Psoas muscle (tissue), 7 donors: ENCODE measurements at regions not wholly inside any gene's neighbourhood (a gene's known extent, or its start where the extent isn't known, plus 50 kb on each side); places are given as distances from the start of the nearest gene placed in this dataset.
"Not testable (repeated sequence)": the region's sequence is repeated elsewhere in the genome, so short reads cannot be mapped to it uniquely, and the experiment has no call there.

ENCODE experiments used
- ATAC-seq, 4 donors: fragments of 200-7000 bp; cut with Tn5 transposase; one replicate each; pipeline ENCODE4 v1.9.1; 2020; ENCODE audit warnings: moderate library complexity in 3 of 4, mild to moderate bottlenecking in 2 of 4
- DNase-seq, 2 donors: peaks; one replicate each; pipeline ENCODE4 v3.0.0-alpha.2; 2020
- H3K27ac ChIP-seq: fragments of 200-600 bp; one replicate; pipeline ENCODE4 v1.8.0; 2022
- H3K27me3 ChIP-seq, 3 donors: fragments of 200-600 bp in 1 of 3; one replicate each; pipeline versions ENCODE4 v1.6.1 to v1.8.0; 2013 to 2022; ENCODE audit warnings: low read length in 2 of 3, mild to moderate bottlenecking in 2 of 3, moderate library complexity in 1 of 3; ENCODE audit not compliant: insufficient read depth in 3 of 3
- H3K36me3 ChIP-seq, 2 donors: fragments of 200-600 bp in 1 of 2; one replicate each; pipeline versions ENCODE4 v1.6.1 to v1.8.0; 2013 to 2022; ENCODE audit warnings: low read depth in 1 of 2, mild to moderate bottlenecking in 1 of 2, moderate library complexity in 1 of 2; ENCODE audit not compliant: insufficient read depth in 1 of 2
- H3K4me1 ChIP-seq: fragments of 200-600 bp; one replicate; pipeline ENCODE4 v1.8.0; 2022
- H3K4me3 ChIP-seq: fragments of 200-600 bp; one replicate; pipeline ENCODE4 v1.8.0; 2022; ENCODE audit warnings: mild to moderate bottlenecking
- H3K9me3 ChIP-seq: fragments of 200-600 bp; one replicate; pipeline ENCODE4 v1.8.0; 2022
- CTCF ChIP-seq: fragments of 200-600 bp; IDR thresholded peaks from one replicate; pipeline ENCODE4 v1.8.0; 2022; ENCODE audit warnings: antibody characterized with exemption
- WGBS, 3 donors: extraction: QIAGEN DNeasy Blood & Tissue Kit; methylation state at CpG; one replicate each; pipeline versions ENCODE4 v1.1.6 to v1.1.7; 2013; 5-methylcytosine and 5-hydroxymethylcytosine counted together
- intact Hi-C, 2 donors: fragments of 100-400 bp; cut with DNase I; formaldehyde crosslinking; loops; one replicate each; pipeline versions ENCODE4 v1.11.0 to v1.14.2; 2022
- donor health status: healthy with polysubstance abuse.
- donor health status: DM: no; HTN: no; CAD: no; lungs with moderate emphysema.
- donor health status: Bipolar disorder and iron deficiency.
- donor health status: healthy.
- donor health status: DM: yes; HTN: yes; CAD: no.
- donor health status: DM: no; HTN: no; CAD: no.
- donor health status: DM: yes; HTN: yes; CAD: no.

GRCh38 chr9:27817747-27818146, 244.5 kb upstream of the C9orf72 start:
- WGBS, 3 donors: 74 to 84% (median 81%) methylated on average over 3 of the region's 3 CpGs
- ATAC-seq (no peak), DNase-seq (no peak)
- intact Hi-C loops: no loop called here
- Histone ChIP-seq H3K36me3 (no peaks in the 10 kb centered on the region), H3K4me3 (no peak overlapping the region), H3K4me1 (no peaks in the 10 kb centered on the region), H3K9me3 (no peaks in the 10 kb centered on the region), H3K27ac (no peak overlapping the region), H3K27me3 (no peaks in the 10 kb centered on the region)
- no peak for TF ChIP-seq CTCF

- Histone ChIP-seq H3K27ac (no peak overlapping the region), H3K9me3 (no peaks in the 10 kb centered on the region), H3K4me3 (no peak overlapping the region), H3K4me1 (no peaks in the 10 kb centered on the region), H3K27me3 (no peaks in the 10 kb centered on the region), H3K36me3 (no peaks in the 10 kb centered on the region)
- DNase-seq: no peak
- intact Hi-C loops: no loop called here
- no peak for ATAC-seq
- TF ChIP-seq CTCF: no peak
- 92 to 95% (median 94%) methylated on average over 7 of the region's 7 CpGs for WGBS, 3 donors
Observed at GRCh38 chr9:27818348-27818747, 245.1 kb upstream of the C9orf72 start.

- no peaks in the 10 kb centered on the region for H3K4me1 ChIP-seq
- no peak overlapping the region for H3K27ac ChIP-seq
- intact Hi-C loops: no loop called here
- WGBS, 3 donors: 77 to 81% (median 79%) methylated on average over 4 of the region's 4 CpGs
- H3K9me3 ChIP-seq: no peaks in the 10 kb centered on the region
- H3K36me3 ChIP-seq: no peaks in the 10 kb centered on the region
- no peak for TF ChIP-seq CTCF
- no peaks in the 10 kb centered on the region for H3K27me3 ChIP-seq
- no peak for ATAC-seq
- no peak overlapping the region for H3K4me3 ChIP-seq
- DNase-seq: no peak
Observed at GRCh38 chr9:27828908-27829307, 255.6 kb upstream of the C9orf72 start.

GRCh38 chr9:27829621-27830020, 256.3 kb upstream of the C9orf72 start:
- intact Hi-C loops: no loop called here
- 40 to 48% (median 46%) methylated on average over 1 of the region's 1 CpG for WGBS, 3 donors
- DNase-seq (no peak), ATAC-seq (no peak)
- Histone ChIP-seq H3K4me1 (no peaks in the 10 kb centered on the region), H3K27ac (no peak overlapping the region), H3K4me3 (no peak overlapping the region), H3K27me3 (no peaks in the 10 kb centered on the region), H3K36me3 (no peaks in the 10 kb centered on the region), H3K9me3 (no peaks in the 10 kb centered on the region)
- TF ChIP-seq CTCF: no peak

- H3K36me3 ChIP-seq, H3K9me3 ChIP-seq, H3K27me3 ChIP-seq, H3K27ac ChIP-seq, ATAC-seq, H3K4me1 ChIP-seq, intact Hi-C loops, H3K4me3 ChIP-seq, DNase-seq: not testable (repeated sequence)
- WGBS, 3 donors: 76 to 84% (median 81%) methylated on average over 3 of the region's 3 CpGs
Observed at GRCh38 chr9:27832108-27832507, 258.8 kb upstream of the C9orf72 start.
